KBM-7 (cell line): ENCODE measurements at regions not wholly inside any gene's neighbourhood (a gene's known extent, or its start where the extent isn't known, plus 50 kb on each side); places are given as distances from the start of the nearest gene placed in this dataset.
"Not testable (repeated sequence)": the region's sequence is repeated elsewhere in the genome, so short reads cannot be mapped to it uniquely, and the experiment has no call there.

Experiments used
- DNase-seq: peaks from one replicate; pipeline ENCODE4 v3.0.0-alpha.2; 2015
- in situ Hi-C: fragments of 300-500 bp; cut with MboI; formaldehyde crosslinking; loops from 2 replicates; pipeline ENCODE4 v1.14.3; 2020; ENCODE audit warnings: low sequenced_read_pairs, low pct_unique_long_range_greater_than_20kb, mixed read lengths

DNA sequence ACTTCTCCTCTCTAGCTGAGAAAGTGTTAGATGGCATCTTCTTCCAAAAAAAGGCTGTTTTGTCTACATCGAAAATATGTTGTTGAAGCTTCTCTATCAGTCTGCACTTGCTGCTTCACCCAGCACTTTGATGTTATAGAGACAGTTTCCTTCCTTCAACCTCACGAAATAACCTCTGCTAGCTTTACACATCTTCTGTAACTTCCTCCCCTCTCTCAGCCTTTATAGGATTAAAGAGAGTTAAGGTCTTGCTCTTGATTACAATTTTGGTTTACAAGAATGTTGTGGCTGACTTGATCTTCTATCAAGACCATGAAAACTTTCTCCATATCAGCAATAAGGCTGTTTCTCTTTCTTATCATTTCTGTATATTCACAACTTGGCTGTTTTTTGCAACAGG is 162.4 kb upstream of the OR4C13 start:
- in situ Hi-C loops, DNase-seq: not testable (repeated sequence)

DNA sequence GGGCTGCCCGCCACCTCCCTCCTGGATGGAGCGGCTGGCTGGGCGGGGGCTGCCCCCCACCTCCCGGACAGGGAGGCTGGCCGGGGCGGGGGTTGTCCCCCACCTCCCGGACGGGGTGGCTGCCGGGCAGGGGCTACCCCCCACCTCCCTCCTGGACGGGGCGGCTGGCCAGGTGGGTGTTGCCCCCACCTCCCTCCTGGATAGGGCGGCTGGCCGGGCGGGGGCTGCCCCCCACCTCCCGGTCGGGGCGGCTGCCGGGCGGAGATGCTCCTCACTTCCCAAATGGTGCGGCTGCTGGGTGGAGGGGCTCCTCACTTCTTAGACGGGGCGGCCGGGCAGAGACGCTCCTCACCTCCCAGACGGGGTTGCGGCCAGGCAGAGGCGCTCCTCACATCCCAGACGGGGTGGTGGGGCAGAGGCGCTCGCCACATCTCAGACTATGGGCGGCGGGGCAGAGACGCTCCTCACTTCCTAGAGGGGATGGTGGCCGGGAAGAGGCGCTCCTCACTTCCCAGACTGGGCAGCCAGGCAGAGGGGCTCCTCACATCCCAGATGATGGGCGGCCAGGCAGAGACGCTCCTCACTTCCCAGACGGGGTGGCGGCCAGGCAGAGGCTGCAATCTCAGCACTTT is 153.9 kb upstream of the OR4C13 start:
- in situ Hi-C loops, DNase-seq: not testable (repeated sequence)

DNA sequence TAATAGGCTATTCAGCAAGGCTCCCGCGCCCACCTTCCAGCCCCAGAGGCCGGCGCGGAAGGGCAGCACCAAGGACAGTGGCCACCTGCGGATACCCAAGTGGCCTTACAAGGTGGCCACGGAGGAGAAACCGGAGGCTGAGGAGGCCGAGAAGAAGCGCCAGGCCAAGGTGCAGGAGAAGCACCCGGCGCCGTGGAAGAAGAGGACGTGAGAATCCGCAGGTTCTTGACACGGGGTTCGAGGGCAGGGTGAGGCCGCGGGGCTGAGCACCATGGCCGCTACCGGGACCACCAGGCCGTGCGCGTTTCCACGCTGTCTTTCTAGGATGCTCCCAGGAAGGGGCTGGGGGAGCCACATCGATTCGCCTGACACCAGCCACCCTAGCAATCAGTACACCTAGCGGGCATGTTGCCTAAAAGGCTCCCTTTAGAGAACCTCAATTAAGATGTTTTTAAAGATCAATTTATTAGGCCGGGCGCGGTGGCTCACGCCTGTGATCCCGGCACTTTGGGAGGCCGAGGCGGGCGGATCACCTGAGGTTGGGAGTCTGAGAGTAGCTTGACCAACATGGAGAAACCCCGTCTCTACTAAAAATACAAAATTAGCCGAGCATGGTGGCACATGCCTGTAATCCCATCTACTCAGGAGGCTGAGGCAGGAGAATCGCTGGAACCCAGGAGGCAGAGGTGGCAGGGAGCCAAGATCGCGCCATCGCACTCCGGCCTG is 134.3 kb upstream of the OR4C13 start:
- in situ Hi-C loops, DNase-seq: not testable (repeated sequence)

DNA sequence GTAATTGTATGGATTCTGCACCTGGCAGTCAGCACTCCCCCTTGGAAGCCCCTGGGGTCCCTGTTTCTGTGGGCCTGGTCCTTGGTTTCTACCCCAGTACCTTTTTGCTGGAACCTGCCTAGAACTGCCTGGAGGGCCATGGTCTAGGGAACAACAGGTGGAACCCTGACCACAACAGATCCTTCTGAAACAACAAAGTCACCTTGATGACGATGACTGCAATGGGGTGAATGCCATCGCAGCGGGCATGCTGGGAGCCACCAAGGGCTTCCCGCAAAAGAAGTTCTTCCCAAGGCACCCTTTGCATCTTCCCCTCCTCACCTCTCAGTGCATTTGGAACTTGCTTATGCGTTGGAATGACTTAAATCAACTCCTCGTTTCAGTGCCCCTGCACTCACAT is 129.0 kb upstream of the OR4C13 start:
- in situ Hi-C loops, DNase-seq: not testable (repeated sequence)

DNA sequence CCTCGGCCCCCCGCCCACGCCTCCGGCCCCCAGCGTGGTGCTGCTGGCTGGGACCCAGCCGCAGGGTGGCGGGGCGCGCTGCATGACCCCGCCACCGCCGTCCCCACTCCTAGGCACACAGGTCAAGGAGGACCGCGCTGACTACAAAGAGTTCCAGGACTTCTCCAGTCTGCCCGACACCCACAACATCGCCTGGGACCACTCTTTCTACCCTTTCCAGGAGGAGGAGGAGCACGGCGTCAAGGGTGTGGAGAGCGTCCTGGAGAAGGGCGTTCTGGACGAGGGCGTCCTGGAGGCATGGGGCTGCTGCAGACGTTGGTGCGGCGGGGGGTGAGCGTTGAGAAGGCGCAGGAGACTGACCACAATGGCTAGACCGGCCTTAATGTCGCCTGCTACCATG is 101.7 kb upstream of the OR4C13 start:
- in situ Hi-C loops, DNase-seq: not testable (repeated sequence)

DNA sequence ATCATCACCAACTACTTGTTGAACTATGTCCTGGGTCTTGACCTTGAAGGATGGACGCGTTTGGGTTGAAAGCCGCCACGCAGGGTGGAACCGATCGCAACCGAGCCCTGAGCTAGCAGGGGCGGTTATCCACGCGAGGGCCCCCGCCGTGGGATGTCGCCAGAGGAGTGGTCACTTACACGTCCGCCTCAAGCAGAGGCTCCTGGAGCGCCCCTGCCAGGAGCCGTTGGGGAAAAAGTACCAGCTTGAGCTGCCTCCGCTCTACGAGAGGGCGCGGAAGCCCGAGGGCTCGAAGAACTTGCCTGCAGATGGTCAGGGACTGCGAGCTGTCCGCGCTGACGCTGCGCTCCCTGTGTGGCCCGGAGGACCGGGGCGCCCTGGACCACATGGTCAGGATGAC is 100.7 kb upstream of the OR4C13 start:
- DNase-seq = no peak
- in situ Hi-C loops = no loop called here

DNA sequence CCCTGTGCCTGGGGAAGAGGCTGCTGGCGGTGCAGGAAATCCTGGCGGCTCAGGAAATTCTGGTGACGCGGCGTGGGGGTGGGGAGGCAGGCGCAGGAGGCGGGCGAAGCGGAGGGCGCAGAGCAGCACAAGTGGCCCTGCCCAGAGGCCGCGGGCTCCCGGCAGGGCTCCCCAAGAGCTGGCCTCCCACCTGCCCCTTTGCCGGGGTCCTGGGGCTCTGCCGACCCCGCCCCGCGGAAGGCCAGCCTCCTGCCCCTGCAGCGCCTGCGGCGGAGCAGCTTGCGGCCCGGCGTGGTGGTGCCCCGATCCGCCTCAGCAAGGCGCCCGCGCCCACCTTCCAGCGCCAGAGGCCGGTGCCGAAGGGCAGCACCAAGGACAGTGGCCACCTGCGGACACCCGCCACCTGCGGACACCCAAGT is 100.2 kb upstream of the OR4C13 start:
- in situ Hi-C loops = no loop called here

DNA sequence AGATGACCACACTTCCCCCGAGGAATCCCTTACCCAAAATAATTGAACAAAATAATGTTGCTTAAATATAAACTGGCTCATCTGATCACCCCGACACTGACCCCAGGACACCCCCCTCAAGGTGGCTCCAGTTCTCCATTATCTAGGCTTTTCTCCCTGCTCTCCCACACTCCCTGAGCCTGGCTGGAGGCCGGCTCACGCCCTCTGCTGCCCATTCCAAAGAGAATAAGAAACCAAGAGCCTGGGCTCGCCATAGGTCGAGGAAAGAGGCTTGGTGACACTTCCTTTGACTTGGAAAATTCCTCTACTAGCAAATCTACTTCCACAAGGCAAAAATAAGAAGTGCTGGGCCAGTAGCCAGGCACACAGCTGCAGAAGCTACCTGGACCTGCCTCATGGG is 63.3 kb upstream of the OR4C13 start:
- DNase-seq, in situ Hi-C loops: not testable (repeated sequence)

More for the DNA sequence above, 100.2 kb upstream of the OR4C13 start:
- no peak for DNase-seq

DNA sequence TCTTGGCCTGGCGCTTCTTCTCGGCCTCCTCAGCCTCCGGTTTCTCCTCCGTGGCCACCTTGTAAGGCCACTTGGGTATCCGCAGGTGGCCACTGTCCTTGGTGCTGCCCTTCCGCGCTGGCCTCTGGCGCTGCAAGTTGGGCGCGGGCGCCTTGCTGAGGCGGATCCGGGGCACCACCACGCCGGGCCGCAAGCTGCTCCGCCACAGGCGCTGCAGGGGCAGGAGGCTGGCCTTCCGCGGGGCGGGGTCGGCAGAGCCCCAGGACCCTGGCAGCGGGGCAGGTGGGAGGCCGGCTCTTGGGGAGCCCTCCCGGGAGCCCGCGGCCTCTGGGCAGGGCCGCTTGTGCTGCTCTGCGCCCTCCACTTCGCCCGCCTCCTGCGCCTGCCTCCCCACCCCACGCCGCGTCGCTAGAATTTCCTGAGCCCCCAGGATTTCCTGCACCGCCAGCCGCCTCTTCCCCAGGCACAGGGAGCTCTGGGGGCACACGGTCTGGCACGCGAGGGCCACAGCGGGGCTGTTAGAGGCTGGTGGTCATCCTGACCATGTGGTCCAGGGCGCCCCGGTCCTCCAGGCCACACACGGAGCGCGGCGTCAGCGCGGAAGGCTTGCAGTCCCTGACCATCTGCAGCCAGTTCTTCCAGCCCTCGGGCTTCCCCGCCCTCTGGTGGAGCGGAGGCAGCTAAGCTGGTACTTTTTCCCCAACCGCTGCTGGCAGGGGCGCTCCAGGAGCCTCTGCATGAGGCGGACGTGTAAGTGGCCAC is 60.1 kb upstream of the OR4C13 start:
- in situ Hi-C loops, DNase-seq: not testable (repeated sequence)

DNA sequence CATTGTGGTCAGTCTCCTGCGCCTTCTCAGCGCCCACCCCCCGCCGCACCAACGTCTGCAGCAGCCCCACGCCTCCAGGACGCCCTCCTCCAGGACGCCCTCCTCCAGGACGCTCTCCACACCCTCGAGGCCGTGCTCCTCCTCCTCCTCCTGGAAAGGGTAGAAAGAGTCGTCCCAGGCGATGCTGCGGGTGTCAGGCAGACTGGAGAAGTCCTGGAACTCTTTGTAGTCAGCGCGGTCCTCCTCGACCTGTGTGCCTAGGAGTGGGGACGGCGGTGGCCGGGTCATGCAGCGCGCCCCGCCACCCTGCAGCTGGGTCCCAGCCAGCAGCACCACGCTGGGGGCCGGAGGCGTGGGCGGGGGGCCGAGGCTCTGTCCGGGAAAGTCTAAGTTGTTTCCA is 58.7 kb upstream of the OR4C13 start:
- in situ Hi-C loops, DNase-seq: not testable (repeated sequence)
